CD8-positive, alpha-beta memory T cell (primary cell): ENCODE measurements at regions not wholly inside any gene's neighbourhood (a gene's known extent, or its start where the extent isn't known, plus 50 kb on each side); places are given as distances from the start of the nearest gene placed in this dataset.
A peak's percentile ranks its signal among the peaks of the same experiment; 100 is the strongest.

Experiments used
- CTCF ChIA-PET: fragments of 350-600 bp; sonication (Branson Sonifier 250); formaldehyde crosslinking; loops from one replicate; lab custom pipeline; 2021; ENCODE audit warnings: antibody characterized with exemption; lab: Charles Lee
- POLR2A ChIA-PET: fragments of 350-600 bp; sonication (Branson Sonifier 250); formaldehyde crosslinking; loops from one replicate; lab custom pipeline; 2021; ENCODE audit warnings: antibody characterized with exemption; lab: Charles Lee
- DNase-seq, 5 donors: peaks; one replicate each; pipeline versions ENCODE4 v3.0.0 to v3.0.0-alpha.2; 2020 to 2022; ENCODE audit warnings: mixed read lengths in 1 of 5
- H3K27ac ChIP-seq: one replicate; pipeline ENCODE4 v1.7.0; 2013; ENCODE audit warnings: low read depth, mild to moderate bottlenecking, low read length, moderate library complexity
- H3K27me3 ChIP-seq: 2 replicates; pipeline ENCODE4 v1.7.0; 2013; ENCODE audit warnings: low read length, mild to moderate bottlenecking; ENCODE audit not compliant: insufficient read depth, poor library complexity, severe bottlenecking
- H3K36me3 ChIP-seq: 2 replicates; pipeline ENCODE4 v1.7.0; 2013; ENCODE audit warnings: mild to moderate bottlenecking, low read length, moderate library complexity; ENCODE audit not compliant: insufficient read depth
- H3K4me1 ChIP-seq: 2 replicates; pipeline ENCODE4 v1.7.0; 2013; ENCODE audit warnings: mild to moderate bottlenecking, low read length, moderate library complexity; ENCODE audit not compliant: insufficient read depth
- H3K4me3 ChIP-seq: 2 replicates; pipeline ENCODE4 v1.7.0; 2013; ENCODE audit warnings: mild to moderate bottlenecking, low read length
- H3K9me3 ChIP-seq: 2 replicates; pipeline ENCODE4 v1.7.0; 2013; ENCODE audit warnings: mild to moderate bottlenecking, low read length
- H3K27ac Mint-ChIP-seq, 8 donors: one replicate each; pipeline ENCODE4 v1.8.0; 2020 to 2021; ENCODE audit warnings: mixed read lengths in 8 of 8, mild to moderate bottlenecking in 6 of 8, inconsistent platforms in 3 of 8, moderate library complexity in 3 of 8
- H3K27me3 Mint-ChIP-seq, 2 donors: one replicate each; pipeline ENCODE4 v1.8.0; 2020 to 2021; ENCODE audit warnings: mixed read lengths in 2 of 2, mild to moderate bottlenecking in 1 of 2, moderate library complexity in 1 of 2
- H3K36me3 Mint-ChIP-seq, 3 donors: one replicate each; pipeline ENCODE4 v1.8.0; 2020 to 2021; ENCODE audit warnings: mixed read lengths in 3 of 3, inconsistent platforms in 1 of 3, mild to moderate bottlenecking in 1 of 3
- H3K4me1 Mint-ChIP-seq, 3 donors: one replicate each; pipeline ENCODE4 v1.8.0; 2020 to 2021; ENCODE audit warnings: mixed read lengths in 3 of 3, inconsistent platforms in 1 of 3, mild to moderate bottlenecking in 1 of 3
- H3K4me3 Mint-ChIP-seq, 7 donors: one replicate each; pipeline ENCODE4 v1.8.0; 2020 to 2021; ENCODE audit warnings: mixed read lengths in 7 of 7, mild to moderate bottlenecking in 6 of 7, moderate library complexity in 4 of 7, inconsistent platforms in 2 of 7
- H3K9me3 Mint-ChIP-seq, 5 donors: one replicate each; pipeline ENCODE4 v1.8.0; 2020 to 2022; ENCODE audit warnings: mixed read lengths in 5 of 5, mild to moderate bottlenecking in 3 of 5, moderate library complexity in 2 of 5, inconsistent platforms in 1 of 5

DNA sequence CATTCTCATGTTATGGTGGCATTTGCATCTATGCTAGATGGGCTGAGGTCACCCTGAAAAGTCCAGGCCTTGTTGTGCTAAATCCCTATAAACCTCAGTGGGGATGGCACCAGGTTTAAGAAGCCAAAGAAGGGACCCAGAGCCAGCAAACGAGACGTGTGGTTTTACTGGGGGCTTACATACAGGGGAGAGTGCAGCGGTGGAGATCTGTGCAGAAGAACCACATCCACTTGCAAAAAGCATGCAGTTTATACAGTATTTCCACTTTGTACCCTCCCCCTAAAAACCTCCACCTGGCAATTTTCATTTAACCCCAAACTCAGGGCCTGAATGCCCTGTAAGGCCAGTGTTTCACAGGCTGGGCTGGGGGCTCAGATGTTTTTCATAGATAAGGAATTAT lies 134.9 kb upstream of the GATB start:
- no peak overlapping the region for H3K27ac ChIP-seq
- no peak overlapping the region for H3K4me3 Mint-ChIP-seq
- ChIA-PET POLR2A (no interaction called here), CTCF (no interaction called here)
- peaks cover 0 to 3% of the 10 kb centered on the region in 2 donors for H3K27me3 Mint-ChIP-seq
- no peak overlapping the region for H3K4me3 ChIP-seq
- H3K27ac Mint-ChIP-seq, result no peak overlapping the region
- H3K9me3 ChIP-seq, result no peaks in the 10 kb centered on the region
- peaks cover 0 to 5% (median 0%) of the 10 kb centered on the region in 3 donors for H3K36me3 Mint-ChIP-seq
- no peaks in the 10 kb centered on the region for H3K36me3 ChIP-seq
- DNase-seq, result no peak
- no peaks in the 10 kb centered on the region for H3K27me3 ChIP-seq
- H3K9me3 Mint-ChIP-seq, result peaks cover 0 to 7% (median 0%) of the 10 kb centered on the region in 5 donors
- no peaks in the 10 kb centered on the region for H3K4me1 Mint-ChIP-seq
- no peaks in the 10 kb centered on the region for H3K4me1 ChIP-seq

DNA sequence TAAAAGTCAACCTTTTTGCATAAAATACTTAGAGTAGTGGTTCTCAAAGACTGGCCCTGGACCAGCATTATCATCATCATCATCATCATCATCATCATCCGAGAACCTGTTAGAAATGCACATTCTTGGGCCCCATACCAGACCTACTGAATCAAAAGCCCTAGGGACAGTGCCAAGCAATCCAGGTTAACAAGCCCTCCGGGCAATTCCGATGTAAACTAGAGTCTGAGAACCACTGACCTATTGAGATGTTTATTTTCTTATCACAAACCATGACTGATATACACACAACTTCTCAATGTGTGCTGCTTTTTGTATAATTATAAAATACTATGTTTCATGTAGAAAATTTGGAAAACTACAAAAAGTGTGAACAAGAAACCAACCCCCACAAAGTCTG lies 133.4 kb upstream of the GATB start:
- Histone ChIP-seq H3K4me3 (no peak overlapping the region), H3K9me3 (no peaks in the 10 kb centered on the region), H3K27me3 (no peaks in the 10 kb centered on the region), H3K27ac (no peak overlapping the region), H3K4me1 (no peaks in the 10 kb centered on the region), H3K36me3 (no peaks in the 10 kb centered on the region)
- ChIA-PET POLR2A (no interaction called here), CTCF (no interaction called here)
- Mint-ChIP-seq H3K4me3 (no peak overlapping the region), H3K27ac (no peak overlapping the region), H3K27me3 (no peaks in the 10 kb centered on the region), H3K4me1 (no peaks in the 10 kb centered on the region), H3K36me3 (peaks cover 0 to 5% (median 0%) of the 10 kb centered on the region in 3 donors), H3K9me3 (no peaks in the 10 kb centered on the region)
- DNase-seq, result no peak

DNA sequence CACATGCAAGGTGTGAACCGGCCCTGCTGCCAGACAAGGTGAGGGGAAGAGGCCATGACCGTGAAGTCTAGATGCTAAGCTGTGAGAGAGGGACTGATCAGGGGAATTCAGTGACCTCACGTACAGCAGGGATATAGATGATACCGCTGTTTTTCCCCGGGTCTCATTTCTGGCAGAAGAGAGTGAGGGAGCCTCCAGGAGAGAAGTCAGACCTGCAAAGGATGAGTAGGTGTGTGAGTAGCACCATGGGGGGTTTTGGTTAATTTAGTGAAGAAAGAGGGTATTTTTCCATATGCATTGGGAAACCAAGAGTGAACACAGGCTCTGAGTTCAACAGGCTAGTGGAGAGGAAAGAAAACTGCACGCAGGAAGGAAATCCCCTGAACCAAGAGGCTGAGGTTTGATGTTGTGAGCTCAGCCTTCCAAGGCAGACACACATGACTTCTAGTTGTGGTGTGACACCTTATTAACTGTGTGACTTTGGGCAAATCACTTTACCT lies 127.6 kb upstream of the GATB start:
- POLR2A ChIA-PET, result no interaction called here
- Mint-ChIP-seq H3K27me3 (no peaks in the 10 kb centered on the region), H3K36me3 (peaks cover 0 to 3% (median 0%) of the 10 kb centered on the region in 3 donors), H3K27ac (peak overlapping the region in 2 of 8 donors; percentile 27 to 33), H3K4me1 (peaks cover 0 to 1% (median 0%) of the 10 kb centered on the region in 3 donors), H3K4me3 (peak overlapping the region in 2 of 7 donors; percentile 1 to 26), H3K9me3 (peaks cover 0 to 2% (median 0%) of the 10 kb centered on the region in 5 donors)
- no peaks in the 10 kb centered on the region for H3K27me3 ChIP-seq
- no peaks in the 10 kb centered on the region for H3K9me3 ChIP-seq
- peaks cover 10% of the 10 kb centered on the region for H3K4me1 ChIP-seq
- DNase-seq, result peak in 1 of 5 donors; percentile 17
- H3K36me3 ChIP-seq, result no peaks in the 10 kb centered on the region
- no peak overlapping the region for H3K27ac ChIP-seq
- CTCF ChIA-PET, result no interaction called here
- H3K4me3 ChIP-seq, result no peak overlapping the region

DNA sequence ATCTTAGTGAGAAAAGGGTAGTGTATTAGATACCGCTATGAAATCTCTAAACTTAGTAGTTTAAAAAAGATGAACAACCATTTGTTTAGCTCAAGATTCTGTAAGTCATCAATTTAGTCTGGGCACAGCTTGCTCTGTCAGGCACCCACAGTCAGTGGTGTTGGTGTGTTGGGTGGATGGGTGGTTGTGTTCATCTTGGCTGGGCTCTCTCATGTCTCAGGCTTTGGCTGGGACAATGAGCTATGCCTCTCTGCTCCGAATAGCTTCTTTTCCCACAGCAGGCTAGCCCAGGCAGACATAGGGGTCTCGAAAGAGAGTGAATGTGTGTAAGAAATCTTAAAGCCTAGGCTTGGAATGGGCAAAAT lies 127.0 kb upstream of the GATB start:
- H3K27me3 ChIP-seq, result no peaks in the 10 kb centered on the region
- no peak for DNase-seq
- Mint-ChIP-seq H3K27ac (no peak overlapping the region), H3K4me1 (peaks cover 3 to 5% (median 5%) of the 10 kb centered on the region in 3 donors), H3K36me3 (peaks cover 0 to 3% (median 0%) of the 10 kb centered on the region in 3 donors), H3K27me3 (no peaks in the 10 kb centered on the region), H3K4me3 (no peak overlapping the region), H3K9me3 (peaks cover 0 to 2% (median 0%) of the 10 kb centered on the region in 5 donors)
- H3K4me1 ChIP-seq, result peaks cover 10% of the 10 kb centered on the region
- ChIA-PET POLR2A (no interaction called here), CTCF (no interaction called here)
- H3K36me3 ChIP-seq, result no peaks in the 10 kb centered on the region
- H3K9me3 ChIP-seq, result no peaks in the 10 kb centered on the region
- no peak overlapping the region for H3K4me3 ChIP-seq
- H3K27ac ChIP-seq, result no peak overlapping the region

DNA sequence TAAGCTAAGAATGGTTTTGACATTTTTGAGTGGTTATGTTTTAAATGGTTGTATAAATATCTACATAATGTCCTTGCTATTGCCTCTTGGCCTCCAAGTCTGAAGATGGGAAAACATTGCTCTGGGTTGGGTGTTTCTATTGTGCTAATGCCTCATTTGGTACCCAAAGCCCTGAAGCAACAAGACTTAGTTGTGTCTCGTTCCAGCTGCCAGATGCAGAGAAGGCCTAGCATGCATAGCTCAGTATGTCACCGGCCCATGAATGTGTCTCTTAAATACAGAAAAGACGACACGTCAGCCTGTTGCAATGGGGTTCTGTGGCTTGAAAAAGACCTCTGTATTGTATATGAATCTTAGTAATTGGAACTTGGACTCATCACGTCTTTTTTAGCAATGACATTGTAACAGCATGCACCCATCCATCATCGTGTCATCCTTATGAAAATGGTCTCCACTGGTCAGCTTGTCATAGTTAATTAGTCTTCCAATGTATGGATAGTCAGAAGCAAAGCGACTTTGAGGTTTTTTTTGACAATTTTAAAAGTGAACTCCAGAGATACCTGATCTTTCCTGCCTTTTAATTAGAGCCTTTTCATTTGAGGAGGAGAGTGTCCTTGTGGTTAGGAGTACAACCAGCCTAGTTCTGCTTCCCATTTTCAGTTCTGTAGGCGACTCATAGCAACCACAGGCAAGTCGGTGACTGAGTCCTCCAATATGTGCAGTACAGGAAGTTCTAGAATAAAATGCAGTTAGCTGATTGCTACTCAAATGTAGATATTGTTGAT lies 126.4 kb upstream of the GATB start:
- no peaks in the 10 kb centered on the region for H3K27me3 ChIP-seq
- H3K4me1 Mint-ChIP-seq, result peaks cover 9 to 11% (median 10%) of the 10 kb centered on the region in 3 donors
- no peak overlapping the region for H3K4me3 Mint-ChIP-seq
- H3K4me1 ChIP-seq, result peaks cover 16% of the 10 kb centered on the region
- no peaks in the 10 kb centered on the region for H3K36me3 ChIP-seq
- peaks cover 0 to 3% (median 0%) of the 10 kb centered on the region in 3 donors for H3K36me3 Mint-ChIP-seq
- no peaks in the 10 kb centered on the region for H3K27me3 Mint-ChIP-seq
- H3K27ac Mint-ChIP-seq, result peak overlapping the region in 1 of 8 donors; percentile 47
- DNase-seq, result no peak
- H3K4me3 ChIP-seq, result no peak overlapping the region
- no peaks in the 10 kb centered on the region for H3K9me3 ChIP-seq
- peaks cover 0 to 2% (median 0%) of the 10 kb centered on the region in 5 donors for H3K9me3 Mint-ChIP-seq
- no peak overlapping the region for H3K27ac ChIP-seq
- POLR2A ChIA-PET, result no interaction called here
- CTCF ChIA-PET, result no interaction called here

DNA sequence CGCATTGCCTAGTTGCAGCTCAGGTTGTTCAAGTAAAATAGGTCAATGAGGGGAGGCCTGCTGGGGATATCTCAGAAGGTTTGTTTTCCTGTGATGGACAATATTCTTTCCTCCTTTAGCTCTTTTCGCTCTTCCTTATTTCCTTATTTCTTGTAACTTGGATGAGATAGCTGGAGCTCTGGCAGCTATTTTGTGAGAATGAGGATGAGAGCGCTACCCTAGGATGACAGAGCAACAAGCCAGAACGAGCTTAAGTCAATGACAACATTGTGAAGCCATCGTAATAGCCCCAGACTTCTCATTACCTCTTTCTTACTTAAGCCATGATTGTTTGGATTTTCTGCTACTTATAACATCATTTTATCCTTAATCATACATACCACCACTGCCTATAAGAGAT lies 124.3 kb upstream of the GATB start:
- POLR2A ChIA-PET, result no interaction called here
- peaks cover 20 to 22% (median 21%) of the 10 kb centered on the region in 3 donors for H3K4me1 Mint-ChIP-seq
- no peak for DNase-seq
- no peaks in the 10 kb centered on the region for H3K27me3 Mint-ChIP-seq
- H3K36me3 ChIP-seq, result no peaks in the 10 kb centered on the region
- H3K4me3 ChIP-seq, result no peak overlapping the region
- H3K27me3 ChIP-seq, result no peaks in the 10 kb centered on the region
- H3K9me3 ChIP-seq, result no peaks in the 10 kb centered on the region
- H3K27ac Mint-ChIP-seq, result no peak overlapping the region
- CTCF ChIA-PET, result no interaction called here
- H3K4me1 ChIP-seq, result peaks cover 21% of the 10 kb centered on the region
- H3K36me3 Mint-ChIP-seq, result peaks cover 0 to 3% (median 0%) of the 10 kb centered on the region in 3 donors
- no peak overlapping the region for H3K27ac ChIP-seq
- peaks cover 0 to 2% (median 0%) of the 10 kb centered on the region in 5 donors for H3K9me3 Mint-ChIP-seq
- H3K4me3 Mint-ChIP-seq, result no peak overlapping the region

DNA sequence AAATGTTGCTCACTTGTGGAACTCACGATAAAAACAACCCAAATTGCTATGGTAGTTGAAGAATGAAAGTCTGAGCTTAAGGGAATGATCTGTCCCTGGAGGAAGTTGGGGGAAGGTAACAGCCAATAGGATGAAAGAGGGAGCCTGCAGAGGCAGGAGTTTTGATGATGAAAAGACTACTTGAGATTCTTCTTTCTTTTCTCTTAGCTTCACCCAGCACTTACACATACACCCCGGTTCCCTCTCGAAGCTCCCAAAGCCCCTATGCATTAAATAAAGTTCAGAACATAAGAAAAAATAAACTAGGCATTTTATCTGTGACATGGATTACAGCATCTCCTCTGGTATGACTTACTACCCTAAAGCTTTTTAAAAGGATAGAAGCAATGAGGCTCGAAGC lies 122.9 kb upstream of the GATB start:
- Mint-ChIP-seq H3K4me1 (peaks cover 20 to 22% (median 21%) of the 10 kb centered on the region in 3 donors), H3K9me3 (peaks cover 0 to 2% (median 0%) of the 10 kb centered on the region in 5 donors), H3K36me3 (peaks cover 0 to 3% (median 0%) of the 10 kb centered on the region in 3 donors), H3K27me3 (no peaks in the 10 kb centered on the region), H3K27ac (peak overlapping the region in 1 of 8 donors; percentile 3), H3K4me3 (no peak overlapping the region)
- Histone ChIP-seq H3K4me3 (no peak overlapping the region), H3K9me3 (no peaks in the 10 kb centered on the region), H3K4me1 (peaks cover 18% of the 10 kb centered on the region), H3K27me3 (no peaks in the 10 kb centered on the region), H3K27ac (no peak overlapping the region), H3K36me3 (no peaks in the 10 kb centered on the region)
- ChIA-PET POLR2A (no interaction called here), CTCF (no interaction called here)
- no peak for DNase-seq

DNA sequence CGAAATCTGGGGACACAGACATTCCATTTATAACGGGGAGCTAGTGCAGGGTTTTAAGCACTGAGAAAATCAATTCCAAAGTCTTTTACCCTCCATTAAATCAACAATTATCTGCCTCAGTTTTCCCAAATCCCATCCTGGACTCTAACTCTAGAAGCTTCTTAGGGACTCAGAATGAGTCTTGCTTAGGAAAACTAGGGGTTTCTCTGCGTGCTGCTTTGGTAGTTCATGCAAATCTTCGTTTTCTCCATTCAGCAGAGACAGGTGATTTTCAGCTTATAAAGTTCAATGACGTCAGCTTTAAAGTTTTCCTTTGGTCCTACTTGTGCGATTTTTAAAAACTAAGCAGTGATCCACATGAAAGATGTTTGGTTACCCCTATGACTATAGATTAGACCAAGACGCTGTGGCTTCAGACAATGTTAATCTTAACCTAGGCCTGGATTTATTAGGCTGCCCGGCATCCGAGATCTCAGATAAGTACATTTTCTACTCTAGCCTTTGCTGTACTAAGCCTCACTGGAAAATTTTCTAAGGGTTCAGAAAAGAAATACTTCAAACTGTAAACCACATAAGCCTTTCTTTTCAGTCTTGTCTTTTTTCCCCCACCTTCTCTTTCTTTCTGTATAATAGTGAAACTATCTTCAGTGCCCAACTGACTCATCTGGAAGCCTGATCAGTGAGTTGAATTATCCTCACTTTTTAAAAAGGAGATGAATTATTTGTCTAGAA lies 121.4 kb upstream of the GATB start:
- Histone ChIP-seq H3K4me1 (peaks cover 10% of the 10 kb centered on the region), H3K27ac (no peak overlapping the region), H3K27me3 (no peaks in the 10 kb centered on the region), H3K36me3 (no peaks in the 10 kb centered on the region), H3K4me3 (no peak overlapping the region), H3K9me3 (no peaks in the 10 kb centered on the region)
- ChIA-PET POLR2A (no interaction called here), CTCF (interaction anchor here (2.3 kb wide), 1 partner anchor 9 kb away, joined by 7 read pairs; no protein-coding TSS in a partner anchor)
- Mint-ChIP-seq H3K27ac (peak overlapping the region in 7 of 8 donors; percentile 5 to 90 (median 40)), H3K27me3 (no peaks in the 10 kb centered on the region), H3K9me3 (peaks cover 0 to 2% (median 0%) of the 10 kb centered on the region in 5 donors), H3K4me3 (peak overlapping the region in 5 of 7 donors; percentile 12 to 66 (median 61)), H3K4me1 (peaks cover 20 to 22% (median 20%) of the 10 kb centered on the region in 3 donors), H3K36me3 (peaks cover 0 to 3% (median 0%) of the 10 kb centered on the region in 3 donors)
- DNase-seq, result no peak
